CD14-positive monocyte (primary cell): ENCODE measurements at regions not wholly inside any gene's neighbourhood (a gene's known extent, or its start where the extent isn't known, plus 50 kb on each side); places are given as distances from the start of the nearest gene placed in this dataset.

Experiments
- DNase-seq, 3 donors: peaks; one replicate each; pipeline ENCODE4 v3.0.0-alpha.2; 2011 to 2022
- H2AFZ ChIP-seq: 2 replicates; pipeline ENCODE4 v1.6.0; 2012; ENCODE audit warnings: mild to moderate bottlenecking, low read depth, low read length, inconsistent platforms; ENCODE audit not compliant: insufficient read depth, poor library complexity, severe bottlenecking
- H3K27ac ChIP-seq, 2 donors: 1 replicate in 1 of 2; 2 replicates in 1 of 2; pipeline ENCODE4 v1.5.1; 2012 to 2013; ENCODE audit warnings: low read length in 2 of 2, control low read depth in 1 of 2, inconsistent platforms in 1 of 2, low read depth in 1 of 2, mild to moderate bottlenecking in 1 of 2
- H3K27me3 ChIP-seq, 2 donors: one replicate each; pipeline versions ENCODE4 v1.6.0 to v1.6.1; 2011 to 2013; ENCODE audit warnings: low read length in 2 of 2; ENCODE audit not compliant: control insufficient read depth in 2 of 2, insufficient read depth in 2 of 2
- H3K36me3 ChIP-seq, 2 donors: replicated peaks in 1 of 2; 1 replicate in 1 of 2; 2 replicates in 1 of 2; pipeline versions ENCODE4 v1.5.1 to v1.6.1; 2012 to 2013; ENCODE audit warnings: low read length in 2 of 2, control low read depth in 1 of 2, inconsistent platforms in 1 of 2, mild to moderate bottlenecking in 1 of 2; ENCODE audit not compliant: insufficient read depth in 2 of 2, control insufficient read depth in 1 of 2
- H3K4me1 ChIP-seq, 2 donors: 1 replicate in 1 of 2; 2 replicates in 1 of 2; pipeline versions ENCODE4 v1.5.1 to v1.6.1; 2012 to 2013; ENCODE audit warnings: low read length in 2 of 2, control low read depth in 1 of 2, inconsistent platforms in 1 of 2, mild to moderate bottlenecking in 1 of 2, moderate library complexity in 1 of 2; ENCODE audit not compliant: insufficient read depth in 2 of 2, control insufficient read depth in 1 of 2
- H3K4me2 ChIP-seq: replicated peaks from 2 replicates; pipeline ENCODE3; 2012; ENCODE audit warnings: low read length, moderate library complexity, mild to moderate bottlenecking; ENCODE audit not compliant: poor library complexity, severe bottlenecking; ENCODE audit errors: extremely low read depth
- H3K4me3 ChIP-seq, 3 experiments: fragments of 200-600 bp in 1 of 3; sonication (generic) in 1 of 3; replicated peaks in 1 of 3; 1 replicate in 2 of 3; 2 replicates in 1 of 3; pipeline ENCODE4 v1.5.1; 2011 to 2013; ENCODE audit warnings: low read length in 3 of 3, mild to moderate bottlenecking in 3 of 3, control low read depth in 2 of 3, low read depth in 2 of 3, inconsistent platforms in 1 of 3, moderate library complexity in 1 of 3
- H3K79me2 ChIP-seq: 2 replicates; pipeline ENCODE4 v1.6.0; 2012; ENCODE audit warnings: mild to moderate bottlenecking, control low read depth, inconsistent platforms, low read length, moderate library complexity; ENCODE audit not compliant: insufficient read depth
- H3K9ac ChIP-seq: 2 replicates; pipeline ENCODE4 v1.6.0; 2017; ENCODE audit warnings: low read length, mild to moderate bottlenecking; ENCODE audit not compliant: insufficient read depth, poor library complexity, severe bottlenecking
- H3K9me3 ChIP-seq, 2 donors: replicated peaks in 1 of 2; 1 replicate in 1 of 2; 2 replicates in 1 of 2; pipeline versions ENCODE4 v1.5.1 to v1.6.1; 2012 to 2013; ENCODE audit warnings: low read length in 2 of 2, control low read depth in 1 of 2; ENCODE audit not compliant: control insufficient read depth in 1 of 2, insufficient read depth in 1 of 2
- H4K20me1 ChIP-seq: 2 replicates; pipeline ENCODE4 v1.6.0; 2012; ENCODE audit warnings: mild to moderate bottlenecking, low read length, control low read depth, moderate library complexity; ENCODE audit not compliant: insufficient read depth
- H3K27ac Mint-ChIP-seq, 7 donors: one replicate each; pipeline ENCODE4 v1.8.0; 2020; ENCODE audit warnings: mild to moderate bottlenecking in 7 of 7, mixed read lengths in 7 of 7, moderate library complexity in 6 of 7, inconsistent platforms in 2 of 7
- H3K27me3 Mint-ChIP-seq, 3 donors: one replicate each; pipeline ENCODE4 v1.8.0; 2021 to 2022; ENCODE audit warnings: low read depth in 3 of 3, mild to moderate bottlenecking in 3 of 3, mixed read lengths in 3 of 3, moderate library complexity in 3 of 3, inconsistent platforms in 1 of 3
- H3K36me3 Mint-ChIP-seq, 2 donors: one replicate each; pipeline ENCODE4 v1.8.0; 2020; ENCODE audit warnings: mixed read lengths in 2 of 2, inconsistent platforms in 1 of 2, mild to moderate bottlenecking in 1 of 2
- H3K4me1 Mint-ChIP-seq: one replicate; pipeline ENCODE4 v1.8.0; 2020; ENCODE audit warnings: mild to moderate bottlenecking, mixed read lengths
- H3K4me3 Mint-ChIP-seq, 2 donors: one replicate each; pipeline ENCODE4 v1.8.0; 2020; ENCODE audit warnings: mild to moderate bottlenecking in 2 of 2, mixed read lengths in 2 of 2, moderate library complexity in 1 of 2
- H3K9me3 Mint-ChIP-seq, 7 donors: one replicate each; pipeline ENCODE4 v1.8.0; 2020 to 2022; ENCODE audit warnings: mixed read lengths in 7 of 7, mild to moderate bottlenecking in 6 of 7, moderate library complexity in 6 of 7, inconsistent platforms in 2 of 7
- WGBS: methylation state at CpG from one replicate; pipeline ENCODE4 v1.1.5; 2013; ENCODE audit warnings: missing lambda C conversion rate; ENCODE audit not compliant: insufficient coverage; 5-methylcytosine and 5-hydroxymethylcytosine counted together
- intact Hi-C, 2 donors: fragments of 100-400 bp; cut with micrococcal nuclease; formaldehyde crosslinking; loops; one replicate each; pipeline versions ENCODE4 v1.15.0 to v1.15.1; 2023
- TF ChIP-seq, protein P1 (sequence below): fragments of 200-600 bp; IDR thresholded peaks from one replicate; pipeline ENCODE4 v1.8.0; 2022; ENCODE audit warnings: antibody characterized with exemption, mild to moderate bottlenecking

DNA sequence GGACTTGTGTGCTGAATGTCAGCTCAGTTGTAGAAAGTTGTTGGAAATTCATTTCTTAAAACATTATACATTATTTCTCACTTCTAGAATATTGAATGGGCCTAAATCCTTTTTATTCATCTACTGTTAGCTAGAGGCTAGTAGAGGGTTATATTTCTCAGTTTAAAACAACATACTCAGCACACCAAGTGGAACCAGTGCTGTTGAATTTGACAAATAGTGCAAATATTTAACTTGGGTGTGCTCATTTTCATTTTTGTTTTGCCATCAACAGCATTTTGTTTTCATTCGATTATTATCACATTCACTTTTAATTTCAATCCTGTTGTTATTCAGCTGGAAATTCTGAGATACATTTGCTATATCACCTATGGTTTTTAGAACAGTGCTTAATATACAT is 269.4 kb upstream of the PEX5L start:
- H3K4me3 ChIP-seq = no peak overlapping the region
- no CpG with 5 or more reads among the region's 1 CpG for WGBS
- Mint-ChIP-seq H3K9me3 (peaks cover 0 to 5% (median 0%) of the 10 kb centered on the region in 7 donors), H3K27me3 (no peaks in the 10 kb centered on the region), H3K27ac (no peak overlapping the region), H3K4me1 (no peaks in the 10 kb centered on the region), H3K4me3 (no peak overlapping the region), H3K36me3 (no peaks in the 10 kb centered on the region)
- H3K27ac ChIP-seq = no peak overlapping the region
- H2AFZ ChIP-seq = no peak overlapping the region
- intact Hi-C loops = no loop called here
- H3K9me3 ChIP-seq = no peaks in the 10 kb centered on the region
- H4K20me1 ChIP-seq = no peaks in the 10 kb centered on the region
- H3K27me3 ChIP-seq = no peaks in the 10 kb centered on the region
- no peaks in the 10 kb centered on the region for H3K4me1 ChIP-seq
- TF ChIP-seq, protein P1, sequence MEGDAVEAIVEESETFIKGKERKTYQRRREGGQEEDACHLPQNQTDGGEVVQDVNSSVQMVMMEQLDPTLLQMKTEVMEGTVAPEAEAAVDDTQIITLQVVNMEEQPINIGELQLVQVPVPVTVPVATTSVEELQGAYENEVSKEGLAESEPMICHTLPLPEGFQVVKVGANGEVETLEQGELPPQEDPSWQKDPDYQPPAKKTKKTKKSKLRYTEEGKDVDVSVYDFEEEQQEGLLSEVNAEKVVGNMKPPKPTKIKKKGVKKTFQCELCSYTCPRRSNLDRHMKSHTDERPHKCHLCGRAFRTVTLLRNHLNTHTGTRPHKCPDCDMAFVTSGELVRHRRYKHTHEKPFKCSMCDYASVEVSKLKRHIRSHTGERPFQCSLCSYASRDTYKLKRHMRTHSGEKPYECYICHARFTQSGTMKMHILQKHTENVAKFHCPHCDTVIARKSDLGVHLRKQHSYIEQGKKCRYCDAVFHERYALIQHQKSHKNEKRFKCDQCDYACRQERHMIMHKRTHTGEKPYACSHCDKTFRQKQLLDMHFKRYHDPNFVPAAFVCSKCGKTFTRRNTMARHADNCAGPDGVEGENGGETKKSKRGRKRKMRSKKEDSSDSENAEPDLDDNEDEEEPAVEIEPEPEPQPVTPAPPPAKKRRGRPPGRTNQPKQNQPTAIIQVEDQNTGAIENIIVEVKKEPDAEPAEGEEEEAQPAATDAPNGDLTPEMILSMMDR = no peak
- H3K79me2 ChIP-seq = no peaks in the 10 kb centered on the region
- DNase-seq = no peak
- H3K9ac ChIP-seq = no peak overlapping the region
- no peaks in the 10 kb centered on the region for H3K36me3 ChIP-seq
- no peak overlapping the region for H3K4me2 ChIP-seq

- H3K4me3 ChIP-seq = no peak overlapping the region
- no peak overlapping the region for H3K27ac ChIP-seq
- H3K27ac Mint-ChIP-seq = no peak overlapping the region
- H3K9ac ChIP-seq = no peak overlapping the region
- WGBS = 93% methylated on average over 2 of the region's 7 CpGs
- no peaks in the 10 kb centered on the region for H3K4me1 ChIP-seq
- no peak overlapping the region for H3K4me2 ChIP-seq
- no peaks in the 10 kb centered on the region for H3K4me1 Mint-ChIP-seq
- H4K20me1 ChIP-seq = no peaks in the 10 kb centered on the region
- H3K27me3 ChIP-seq = no peaks in the 10 kb centered on the region
- intact Hi-C loops = no loop called here
- no peaks in the 10 kb centered on the region for H3K79me2 ChIP-seq
- H3K4me3 Mint-ChIP-seq = no peak overlapping the region
- peaks cover 0 to 3% (median 0%) of the 10 kb centered on the region in 7 donors for H3K9me3 Mint-ChIP-seq
- no peaks in the 10 kb centered on the region for H3K27me3 Mint-ChIP-seq
- DNase-seq = no peak
- H3K36me3 Mint-ChIP-seq = no peaks in the 10 kb centered on the region
- no peak overlapping the region for H2AFZ ChIP-seq
- no peaks in the 10 kb centered on the region for H3K36me3 ChIP-seq
- H3K9me3 ChIP-seq = no peaks in the 10 kb centered on the region
- TF ChIP-seq, protein P1 = no peak
Measured at GRCh38 chr3:180306691-180307090, 270.0 kb upstream of the PEX5L start.
